PC-9 (cell line): ENCODE measurements at regions not wholly inside any gene's neighbourhood (a gene's known extent, or its start where the extent isn't known, plus 50 kb on each side); places are given as distances from the start of the nearest gene placed in this dataset.

ENCODE experiments used
- BruUV-seq: library from RNA; stranded (reverse); fragments of 400-500 nt; replicated peaks from 2 replicates; lab custom pipeline; 2021; lab: Mats Ljungman, UMichigan
- CTCF ChIA-PET: fragments of 300-600 bp; sonication (Branson Sonifier 250); formaldehyde crosslinking; loops from one replicate; lab custom pipeline; 2022; ENCODE audit warnings: antibody characterized with exemption; lab: Charles Lee
- POLR2A ChIA-PET: fragments of 300-600 bp; sonication (Branson Sonifier 250); formaldehyde crosslinking; loops from one replicate; lab custom pipeline; 2022; ENCODE audit warnings: antibody characterized with exemption; ENCODE audit not compliant: unreplicated experiment; lab: Charles Lee
- DNase-seq, 2 experiments: peaks; one replicate each; pipeline versions ENCODE4 v3.0.0 to v3.0.0-alpha.2; 2015 to 2022; ENCODE audit warnings: mixed read lengths in 1 of 2
- H2AFZ ChIP-seq: fragments of 200-600 bp; sonication (generic); 2 replicates; pipeline ENCODE4 v1.8.1; 2017; ENCODE audit warnings: antibody characterized with exemption
- H3F3A ChIP-seq: fragments of 200-600 bp; sonication (generic); 2 replicates; pipeline ENCODE4 v1.8.1; 2017; ENCODE audit warnings: antibody characterized with exemption, mild to moderate bottlenecking, low read depth; ENCODE audit not compliant: insufficient read depth
- H3K27ac ChIP-seq: fragments of 200-600 bp; sonication (generic); 2 replicates; pipeline ENCODE4 v1.6.1; 2016; ENCODE audit warnings: mixed run types
- H3K27me3 ChIP-seq: fragments of 200-600 bp; sonication (generic); 2 replicates; pipeline ENCODE4 v1.6.1; 2016; ENCODE audit warnings: low read depth, mixed run types; ENCODE audit not compliant: insufficient read depth
- H3K36me3 ChIP-seq: fragments of 200-600 bp; sonication (generic); 2 replicates; pipeline ENCODE4 v1.6.1; 2016; ENCODE audit warnings: low read depth, mixed run types
- H3K4me1 ChIP-seq: fragments of 200-600 bp; sonication (generic); replicated peaks from 2 replicates; pipeline ENCODE4 v1.6.1; 2016; ENCODE audit warnings: mixed run types; ENCODE audit not compliant: insufficient read depth
- H3K4me2 ChIP-seq: fragments of 200-600 bp; sonication (generic); 2 replicates; pipeline ENCODE4 v1.6.1; 2017; ENCODE audit warnings: mixed run types
- H3K4me3 ChIP-seq: fragments of 200-600 bp; sonication (generic); 2 replicates; pipeline ENCODE4 v1.6.1; 2016; ENCODE audit warnings: mixed run types
- H3K79me2 ChIP-seq: fragments of 200-600 bp; sonication (generic); 2 replicates; pipeline ENCODE4 v1.6.1; 2017; ENCODE audit warnings: low read depth, mixed run types
- H3K9me2 ChIP-seq: fragments of 200-600 bp; sonication (generic); 2 replicates; pipeline ENCODE4 v1.8.1; 2017; ENCODE audit warnings: mild to moderate bottlenecking; ENCODE audit not compliant: insufficient read depth
- H3K9me3 ChIP-seq: fragments of 200-600 bp; sonication (generic); 2 replicates; pipeline ENCODE4 v1.8.1; 2016; ENCODE audit warnings: low read depth; ENCODE audit not compliant: insufficient read depth
- H4K20me1 ChIP-seq: fragments of 200-600 bp; sonication (generic); 2 replicates; pipeline ENCODE4 v1.8.1; 2017; ENCODE audit not compliant: insufficient read depth
- EZH2 ChIP-seq: fragments of 200-600 bp; sonication (generic); IDR thresholded peaks from 2 replicates; pipeline ENCODE4 v1.8.0; 2017; ENCODE audit warnings: antibody characterized with exemption, low read depth
- intact Hi-C: fragments of 100-400 bp; cut with micrococcal nuclease; formaldehyde crosslinking; loops from one replicate; pipeline ENCODE4 v1.10.0; 2022; ENCODE audit not compliant: unreplicated experiment
- TF ChIP-seq, protein P1 (sequence below): fragments of 200-600 bp; sonication (generic); conservative IDR thresholded peaks from 2 replicates; pipeline ENCODE4 v1.6.1; 2017; ENCODE audit warnings: mixed run types, antibody characterized with exemption, mild to moderate bottlenecking, moderate library complexity

DNA sequence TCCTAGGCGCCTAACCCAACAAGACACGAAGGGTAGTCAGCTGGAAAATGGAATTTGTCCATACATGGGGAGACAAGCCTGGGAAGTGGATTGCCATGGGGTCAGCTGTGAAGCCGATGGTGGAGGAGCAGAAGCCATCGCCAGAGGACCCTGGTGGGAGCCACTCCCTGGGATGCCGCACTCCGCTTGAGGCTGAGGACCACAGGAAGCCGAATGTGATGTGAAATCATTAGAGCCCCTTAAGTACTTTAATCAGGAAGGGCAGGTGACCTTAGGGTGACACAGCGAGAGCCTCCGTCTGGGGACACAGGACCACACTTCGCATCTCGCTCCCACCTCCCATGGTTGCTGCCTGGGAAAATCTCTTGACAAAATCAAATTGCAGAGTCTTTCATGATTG lies 614.6 kb upstream of the MGMT start:
- no peaks in the 10 kb centered on the region for H3K9me2 ChIP-seq
- H3F3A ChIP-seq, result no peaks in the 10 kb centered on the region
- TF ChIP-seq, protein P1, sequence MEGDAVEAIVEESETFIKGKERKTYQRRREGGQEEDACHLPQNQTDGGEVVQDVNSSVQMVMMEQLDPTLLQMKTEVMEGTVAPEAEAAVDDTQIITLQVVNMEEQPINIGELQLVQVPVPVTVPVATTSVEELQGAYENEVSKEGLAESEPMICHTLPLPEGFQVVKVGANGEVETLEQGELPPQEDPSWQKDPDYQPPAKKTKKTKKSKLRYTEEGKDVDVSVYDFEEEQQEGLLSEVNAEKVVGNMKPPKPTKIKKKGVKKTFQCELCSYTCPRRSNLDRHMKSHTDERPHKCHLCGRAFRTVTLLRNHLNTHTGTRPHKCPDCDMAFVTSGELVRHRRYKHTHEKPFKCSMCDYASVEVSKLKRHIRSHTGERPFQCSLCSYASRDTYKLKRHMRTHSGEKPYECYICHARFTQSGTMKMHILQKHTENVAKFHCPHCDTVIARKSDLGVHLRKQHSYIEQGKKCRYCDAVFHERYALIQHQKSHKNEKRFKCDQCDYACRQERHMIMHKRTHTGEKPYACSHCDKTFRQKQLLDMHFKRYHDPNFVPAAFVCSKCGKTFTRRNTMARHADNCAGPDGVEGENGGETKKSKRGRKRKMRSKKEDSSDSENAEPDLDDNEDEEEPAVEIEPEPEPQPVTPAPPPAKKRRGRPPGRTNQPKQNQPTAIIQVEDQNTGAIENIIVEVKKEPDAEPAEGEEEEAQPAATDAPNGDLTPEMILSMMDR, result no peak
- TF ChIP-seq EZH2, result no peak
- BruUV-seq, result no TSS peak
- POLR2A ChIA-PET, result no interaction called here
- no peak for DNase-seq
- H3K4me2 ChIP-seq, result no peak overlapping the region
- peaks cover 8% of the 10 kb centered on the region; the same call in 1 of the 2 replicates for H3K27me3 ChIP-seq
- no peaks in the 10 kb centered on the region for H3K36me3 ChIP-seq
- H2AFZ ChIP-seq, result no peak overlapping the region
- no peaks in the 10 kb centered on the region for H3K9me3 ChIP-seq
- H3K27ac ChIP-seq, result no peak overlapping the region
- no peak overlapping the region for H3K4me3 ChIP-seq
- no peaks in the 10 kb centered on the region for H4K20me1 ChIP-seq
- H3K4me1 ChIP-seq, result no peaks in the 10 kb centered on the region
- intact Hi-C loops, result no loop called here
- CTCF ChIA-PET, result no interaction called here
- H3K79me2 ChIP-seq, result no peaks in the 10 kb centered on the region

GRCh38 chr10:128852902-128853301 lies 614.1 kb upstream of the MGMT start:
- H3K79me2 ChIP-seq, result no peaks in the 10 kb centered on the region
- no peak overlapping the region for H3K4me2 ChIP-seq
- H3K27ac ChIP-seq, result no peak overlapping the region
- no peaks in the 10 kb centered on the region for H3F3A ChIP-seq
- H4K20me1 ChIP-seq, result no peaks in the 10 kb centered on the region
- H3K36me3 ChIP-seq, result no peaks in the 10 kb centered on the region
- no peak for DNase-seq
- H2AFZ ChIP-seq, result no peak overlapping the region
- no peaks in the 10 kb centered on the region for H3K9me2 ChIP-seq
- H3K9me3 ChIP-seq, result no peaks in the 10 kb centered on the region
- intact Hi-C loops, result no loop called here
- H3K4me1 ChIP-seq, result no peaks in the 10 kb centered on the region
- no peak for TF ChIP-seq EZH2
- TF ChIP-seq, protein P1, result no peak
- no TSS peak for BruUV-seq
- ChIA-PET CTCF (no interaction called here), POLR2A (no interaction called here)
- H3K27me3 ChIP-seq, result peaks cover 8% of the 10 kb centered on the region; the same call in 1 of the 2 replicates
- H3K4me3 ChIP-seq, result no peak overlapping the region

- POLR2A ChIA-PET, result no interaction called here
- H3K79me2 ChIP-seq, result no peaks in the 10 kb centered on the region
- H3K4me1 ChIP-seq, result no peaks in the 10 kb centered on the region
- intact Hi-C loops, result no loop called here
- no peaks in the 10 kb centered on the region for H3K9me2 ChIP-seq
- CTCF ChIA-PET, result no interaction called here
- no peaks in the 10 kb centered on the region for H3K36me3 ChIP-seq
- TF ChIP-seq, protein P1, result no peak
- no peak for TF ChIP-seq EZH2
- no peaks in the 10 kb centered on the region for H3F3A ChIP-seq
- H3K4me3 ChIP-seq, result no peak overlapping the region
- H4K20me1 ChIP-seq, result no peaks in the 10 kb centered on the region
- no peak for DNase-seq
- H3K27ac ChIP-seq, result no peak overlapping the region
- BruUV-seq, result no TSS peak
- H2AFZ ChIP-seq, result no peak overlapping the region
- H3K27me3 ChIP-seq, result peaks cover 7% of the 10 kb centered on the region; the same call in 1 of the 2 replicates
- no peaks in the 10 kb centered on the region for H3K9me3 ChIP-seq
- no peak overlapping the region for H3K4me2 ChIP-seq
Observed at GRCh38 chr10:128853537-128853936, 613.5 kb upstream of the MGMT start.
